IPS-20b (cell line): ENCODE measurements at regions not wholly inside any gene's neighbourhood (a gene's known extent, or its start where the extent isn't known, plus 50 kb on each side); places are given as distances from the start of the nearest gene placed in this dataset.

Experiments
- H3K27ac ChIP-seq: one replicate; pipeline ENCODE4 v1.5.1; 2013; ENCODE audit warnings: low read length
- H3K27me3 ChIP-seq: 2 replicates; pipeline ENCODE4 v1.6.1; 2013; ENCODE audit warnings: mild to moderate bottlenecking, low read length, inconsistent platforms; ENCODE audit not compliant: insufficient read depth
- H3K36me3 ChIP-seq: 2 replicates; pipeline ENCODE4 v1.6.1; 2013; ENCODE audit warnings: low read depth, mild to moderate bottlenecking, inconsistent platforms, low read length, moderate library complexity; ENCODE audit not compliant: insufficient read depth
- H3K4me1 ChIP-seq: 2 replicates; pipeline ENCODE4 v1.6.1; 2013; ENCODE audit warnings: mild to moderate bottlenecking, control low read depth, inconsistent platforms, low read length, moderate library complexity; ENCODE audit not compliant: insufficient read depth
- H3K4me3 ChIP-seq: 2 replicates; pipeline ENCODE4 v1.5.1; 2013; ENCODE audit warnings: mild to moderate bottlenecking, low read length, inconsistent platforms
- H3K9ac ChIP-seq: 2 replicates; pipeline ENCODE4 v1.6.1; 2013; ENCODE audit warnings: low read depth, mild to moderate bottlenecking, inconsistent platforms, low read length, moderate library complexity
- H3K9me3 ChIP-seq: 2 replicates; pipeline ENCODE4 v1.6.1; 2013; ENCODE audit warnings: mild to moderate bottlenecking, low read depth, low read length, inconsistent platforms; ENCODE audit not compliant: insufficient read depth

- Histone ChIP-seq H3K9ac (0 out of 2 replicates have a peak overlapping the region, but pooled peaks have one; percentile 30), H3K36me3 (no peaks in the 10 kb centered on the region), H3K27ac (no peak overlapping the region), H3K27me3 (peaks cover 5% of the 10 kb centered on the region; the same call in 1 of the 2 replicates), H3K9me3 (no peaks in the 10 kb centered on the region), H3K4me1 (peaks cover 5% of the 10 kb centered on the region; the same call in 1 of the 2 replicates), H3K4me3 (no peak overlapping the region)
Measured at GRCh38 chr20:51318058-51318949, 224.2 kb downstream of the NFATC2 start.

DNA sequence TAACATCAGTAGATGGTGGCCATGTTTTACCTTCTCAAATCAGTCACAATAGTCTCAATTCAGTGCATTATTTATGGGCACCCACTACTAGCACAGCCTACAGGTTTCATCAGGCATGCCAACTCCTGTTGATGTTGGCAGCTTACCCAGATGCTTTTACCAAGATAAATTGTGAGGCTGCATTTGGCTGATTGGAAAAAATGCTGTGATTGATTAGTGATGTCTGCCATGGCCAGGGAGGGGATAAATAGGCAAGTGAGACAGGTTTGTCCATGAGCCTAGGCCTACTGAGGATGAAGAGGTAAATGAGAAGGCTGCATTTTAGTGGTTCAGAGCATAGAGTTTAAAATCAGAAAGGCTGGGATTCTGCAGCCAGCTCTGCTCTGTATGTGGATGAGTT, 227.1 kb downstream of the NFATC2 start:
- 0 out of 2 replicates have a peak, but pooled peaks cover 3% of the 10 kb centered on the region for H3K9me3 ChIP-seq
- no peaks in the 10 kb centered on the region for H3K36me3 ChIP-seq
- no peak overlapping the region for H3K27ac ChIP-seq
- H3K4me3 ChIP-seq = no peak overlapping the region
- peaks cover 14% of the 10 kb centered on the region; the same call in 1 of the 2 replicates for H3K27me3 ChIP-seq
- H3K4me1 ChIP-seq = peaks cover 22% of the 10 kb centered on the region
- no peak overlapping the region for H3K9ac ChIP-seq

DNA sequence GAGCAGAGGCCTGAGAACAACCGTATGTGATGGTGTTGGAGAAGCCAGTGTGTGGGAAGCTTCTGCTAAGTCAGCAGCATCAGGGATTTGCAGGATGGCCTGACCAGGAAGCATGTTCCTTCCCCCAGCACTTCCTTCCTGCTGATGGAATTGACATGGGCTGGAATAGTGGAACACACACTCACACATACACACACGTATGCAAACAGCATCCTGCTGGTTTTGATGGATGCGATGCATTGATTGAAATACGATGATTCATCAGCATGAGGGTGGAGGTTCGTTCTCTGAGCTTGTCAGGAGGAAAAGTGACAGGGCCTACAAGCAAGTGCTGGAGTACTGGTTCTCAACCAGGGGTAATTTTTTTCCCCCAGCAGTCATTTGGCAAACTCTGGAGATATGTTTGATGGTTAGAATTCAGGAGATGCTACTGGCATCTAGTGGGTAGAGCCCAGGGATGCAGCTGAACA, 229.1 kb downstream of the NFATC2 start:
- no peak overlapping the region for H3K9ac ChIP-seq
- H3K27me3 ChIP-seq = peaks cover 19% of the 10 kb centered on the region; the same call in 1 of the 2 replicates
- H3K4me3 ChIP-seq = no peak overlapping the region
- H3K36me3 ChIP-seq = no peaks in the 10 kb centered on the region
- no peak overlapping the region for H3K27ac ChIP-seq
- peaks cover 7% of the 10 kb centered on the region; the same call in 1 of the 2 replicates for H3K9me3 ChIP-seq
- H3K4me1 ChIP-seq = peaks cover 26% of the 10 kb centered on the region

GRCh38 chr20:51312480-51312783, 230.1 kb downstream of the NFATC2 start:
- Histone ChIP-seq H3K27me3 (peaks cover 19% of the 10 kb centered on the region; the same call in 1 of the 2 replicates), H3K9ac (peak overlapping the region; percentile 61; the same call in 1 of the 2 replicates), H3K36me3 (no peaks in the 10 kb centered on the region), H3K9me3 (peaks cover 7% of the 10 kb centered on the region; the same call in 1 of the 2 replicates), H3K4me3 (peak overlapping the region; percentile 63), H3K4me1 (peaks cover 29% of the 10 kb centered on the region), H3K27ac (no peak overlapping the region)

DNA sequence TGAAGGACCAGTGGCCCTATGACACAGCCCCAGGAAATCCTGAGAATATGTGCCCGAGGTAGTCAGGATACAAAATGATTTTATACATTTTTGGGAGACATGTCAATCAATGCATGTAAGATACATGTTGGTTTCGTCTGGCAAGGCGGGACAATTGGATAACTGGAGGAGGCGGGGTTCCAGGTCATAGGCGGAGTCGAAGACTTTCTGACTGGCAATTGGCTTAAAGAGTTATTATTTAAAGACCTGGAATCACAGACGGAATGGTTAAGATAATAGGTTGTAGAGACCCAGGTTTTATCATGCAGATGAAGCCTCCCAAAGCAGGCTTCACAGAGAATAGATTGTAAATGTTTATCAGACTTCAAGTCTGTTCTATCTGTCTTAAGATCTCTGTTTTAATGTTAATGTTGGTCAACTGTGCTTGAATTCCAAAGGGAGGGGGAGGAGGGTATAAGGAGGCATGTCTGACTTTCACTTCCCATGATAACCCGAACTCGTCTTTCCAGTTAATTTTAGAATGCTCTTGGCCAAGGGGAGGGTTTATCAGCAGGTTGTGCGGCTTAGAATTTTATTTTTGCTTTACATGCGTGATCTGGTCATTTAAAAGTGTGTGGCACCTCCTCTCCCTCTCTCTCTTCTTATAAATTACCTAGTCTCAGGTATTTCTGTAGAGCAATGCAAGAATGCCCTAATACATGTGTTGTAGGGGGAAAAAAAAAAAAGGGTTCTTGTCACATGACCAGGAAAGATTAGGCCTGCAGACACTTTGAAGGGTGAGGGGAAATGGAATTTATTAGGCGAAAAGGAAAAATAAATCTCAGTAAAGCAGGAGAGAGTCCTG, 230.7 kb downstream of the NFATC2 start:
- Histone ChIP-seq H3K9me3 (peaks cover 7% of the 10 kb centered on the region; the same call in 1 of the 2 replicates), H3K4me3 (peak overlapping the region; percentile 63), H3K27ac (no peak overlapping the region), H3K4me1 (peaks cover 32% of the 10 kb centered on the region), H3K27me3 (peaks cover 19% of the 10 kb centered on the region; the same call in 1 of the 2 replicates), H3K36me3 (no peaks in the 10 kb centered on the region), H3K9ac (peak overlapping the region; percentile 61; the same call in 1 of the 2 replicates)

DNA sequence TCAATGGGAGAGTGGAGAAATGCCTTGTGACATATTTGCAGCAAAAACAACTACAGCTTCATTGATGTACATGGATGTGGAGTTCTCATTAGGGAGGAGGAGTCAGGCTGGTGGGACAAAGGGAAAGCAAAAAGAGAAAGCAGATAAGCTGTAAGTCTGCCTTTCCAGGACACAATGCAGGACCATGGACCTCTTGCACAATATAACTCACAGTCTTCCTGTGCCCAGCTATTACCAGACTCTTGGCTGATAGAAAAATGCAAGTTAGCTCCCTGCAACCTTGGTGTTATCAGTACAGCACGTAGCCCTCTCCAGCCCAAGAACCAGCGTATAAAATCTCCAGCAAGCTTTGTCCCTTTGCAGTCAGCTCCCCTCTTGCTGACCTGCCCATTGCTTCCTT, 232.3 kb downstream of the NFATC2 start:
- Histone ChIP-seq H3K9ac (no peak overlapping the region), H3K36me3 (no peaks in the 10 kb centered on the region), H3K4me1 (peaks cover 44% of the 10 kb centered on the region), H3K9me3 (peaks cover 7% of the 10 kb centered on the region; the same call in 1 of the 2 replicates), H3K27ac (no peak overlapping the region), H3K4me3 (no peak overlapping the region), H3K27me3 (peaks cover 19% of the 10 kb centered on the region; the same call in 1 of the 2 replicates)

DNA sequence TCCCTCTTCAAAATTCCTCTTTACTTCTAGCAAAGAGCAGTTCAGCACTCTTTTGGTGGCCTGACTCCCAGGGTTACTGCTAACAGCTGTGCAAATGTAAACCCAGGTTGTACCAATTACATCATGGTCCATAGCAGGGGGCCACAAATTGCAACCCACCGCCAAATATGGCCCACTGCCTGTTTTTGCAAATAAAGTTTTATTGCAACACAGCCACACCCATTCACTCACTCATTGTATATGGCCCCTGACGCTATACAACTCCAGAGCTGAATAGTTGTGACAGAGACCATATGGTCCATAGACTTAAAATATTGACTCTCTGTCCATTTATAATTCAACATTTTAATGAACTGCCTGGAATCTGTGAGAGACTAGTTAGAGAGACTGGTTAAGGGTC, 233.4 kb downstream of the NFATC2 start:
- Histone ChIP-seq H3K36me3 (no peaks in the 10 kb centered on the region), H3K4me3 (no peak overlapping the region), H3K4me1 (peaks cover 51% of the 10 kb centered on the region), H3K27me3 (peaks cover 19% of the 10 kb centered on the region; the same call in 1 of the 2 replicates), H3K9me3 (peaks cover 14% of the 10 kb centered on the region), H3K27ac (no peak overlapping the region), H3K9ac (no peak overlapping the region)

DNA sequence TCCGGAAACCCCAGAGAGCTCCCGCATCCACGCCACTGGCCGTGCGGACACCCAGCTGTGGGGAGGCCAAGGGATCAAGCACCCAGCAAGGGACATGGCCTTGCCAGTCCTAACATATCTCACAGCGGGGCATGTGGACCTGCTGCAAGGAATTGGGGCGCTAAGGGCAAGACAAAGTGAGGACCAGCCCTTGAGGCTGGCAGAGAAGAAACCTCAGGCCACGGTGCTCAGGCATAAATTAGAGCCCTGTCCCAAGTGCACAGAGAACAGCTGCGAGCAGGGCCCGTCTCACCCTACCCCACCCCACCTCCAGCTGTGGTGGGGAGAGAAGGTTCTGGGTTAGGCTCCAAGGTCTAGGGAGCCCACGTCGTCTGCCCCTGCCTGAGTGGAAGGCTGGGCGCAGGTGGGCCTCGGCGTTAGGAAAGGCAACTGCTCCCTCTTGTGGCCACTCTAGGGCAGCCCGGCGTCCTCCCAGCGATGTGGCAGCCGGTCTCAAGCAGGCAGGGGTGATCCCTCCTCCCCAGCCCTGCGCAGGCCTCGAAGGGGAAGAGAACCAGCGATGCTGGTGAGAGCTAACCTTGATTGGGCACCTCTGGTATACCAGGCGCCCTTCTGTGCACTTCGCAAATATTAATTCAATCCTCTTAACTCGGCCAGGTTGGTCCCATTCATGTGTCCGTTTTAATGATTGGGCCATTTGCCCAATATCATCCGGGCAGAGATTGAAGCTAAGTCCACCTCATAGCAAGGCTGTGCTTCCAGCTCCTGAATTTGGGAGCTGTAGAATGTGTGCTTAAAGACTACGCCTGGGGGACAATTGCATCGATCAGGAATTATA, 235.8 kb downstream of the NFATC2 start:
- Histone ChIP-seq H3K27me3 (peaks cover 13% of the 10 kb centered on the region; the same call in 1 of the 2 replicates), H3K27ac (peak overlapping the region; percentile 8), H3K36me3 (no peaks in the 10 kb centered on the region), H3K4me3 (no peak overlapping the region; the same call in 1 of the 2 replicates), H3K9me3 (peaks cover 26% of the 10 kb centered on the region), H3K9ac (peak overlapping the region; percentile 50), H3K4me1 (peaks cover 37% of the 10 kb centered on the region)

- Histone ChIP-seq H3K27ac (peak overlapping the region; percentile 8), H3K9ac (peak overlapping the region; percentile 50), H3K36me3 (no peaks in the 10 kb centered on the region), H3K9me3 (peaks cover 26% of the 10 kb centered on the region), H3K4me3 (peak overlapping the region; percentile 36; the same call in 1 of the 2 replicates), H3K4me1 (peaks cover 32% of the 10 kb centered on the region), H3K27me3 (peaks cover 9% of the 10 kb centered on the region; the same call in 1 of the 2 replicates)
Measured at GRCh38 chr20:51306081-51306480, 236.4 kb downstream of the NFATC2 start.

- Histone ChIP-seq H3K27me3 (peaks cover 6% of the 10 kb centered on the region; the same call in 1 of the 2 replicates), H3K4me3 (peak overlapping the region; percentile 36), H3K4me1 (peaks cover 32% of the 10 kb centered on the region), H3K36me3 (no peaks in the 10 kb centered on the region), H3K27ac (no peak overlapping the region), H3K9me3 (peaks cover 30% of the 10 kb centered on the region), H3K9ac (peak overlapping the region; percentile 51; the same call in 1 of the 2 replicates)
Measured at GRCh38 chr20:51305316-51306052, 237.0 kb downstream of the NFATC2 start.
